HT-29 (cell line): ENCODE measurements at regions not wholly inside any gene's neighbourhood (a gene's known extent, or its start where the extent isn't known, plus 50 kb on each side); places are given as distances from the start of the nearest gene placed in this dataset.
"Not testable (repeated sequence)": the region's sequence is repeated elsewhere in the genome, so short reads cannot be mapped to it uniquely, and the experiment has no call there.

ENCODE experiments used
- DNase-seq: peaks from one replicate; pipeline ENCODE4 v3.0.0-alpha.2; 2015; ENCODE audit warnings: low spot score

DNA sequence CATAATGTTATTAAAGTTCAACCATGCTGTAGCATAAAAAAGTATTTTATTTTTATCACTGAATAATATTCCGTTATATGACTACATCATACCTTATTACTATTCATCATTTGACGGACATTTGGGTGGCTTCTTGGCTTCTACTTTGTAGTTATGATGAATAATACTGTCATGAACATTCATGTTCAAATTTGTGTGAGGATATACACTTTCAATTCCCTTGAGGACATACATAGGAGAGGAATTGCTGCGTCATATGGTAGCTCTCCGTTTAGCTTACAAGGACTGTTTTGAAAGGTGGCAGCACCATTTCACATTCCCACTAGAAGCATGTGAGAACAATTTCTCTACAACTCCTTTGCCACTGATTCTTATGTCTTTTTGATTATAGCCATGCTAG, 910.8 kb upstream of the MIR17HG start:
- no peak for DNase-seq

DNA sequence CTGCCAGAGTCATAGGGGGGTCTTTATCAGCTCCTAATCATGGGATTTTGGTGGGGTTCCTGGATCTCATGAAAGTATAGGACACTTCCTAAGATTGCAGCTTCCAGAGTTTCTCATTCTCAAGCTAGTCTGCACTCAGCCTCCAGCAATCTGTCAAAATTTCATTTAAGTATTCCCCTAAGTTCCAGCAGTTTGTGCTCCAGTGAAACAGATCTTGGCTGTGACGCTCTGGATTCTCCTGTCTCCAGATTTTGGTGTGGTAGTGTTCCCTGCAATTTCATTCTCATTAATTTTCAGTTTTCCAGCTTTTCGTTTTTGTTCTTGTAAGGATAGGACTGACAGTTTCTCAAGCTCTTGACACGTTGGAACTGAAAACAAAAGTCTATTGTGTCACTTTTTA, 908.9 kb upstream of the MIR17HG start:
- DNase-seq, result no peak

DNA sequence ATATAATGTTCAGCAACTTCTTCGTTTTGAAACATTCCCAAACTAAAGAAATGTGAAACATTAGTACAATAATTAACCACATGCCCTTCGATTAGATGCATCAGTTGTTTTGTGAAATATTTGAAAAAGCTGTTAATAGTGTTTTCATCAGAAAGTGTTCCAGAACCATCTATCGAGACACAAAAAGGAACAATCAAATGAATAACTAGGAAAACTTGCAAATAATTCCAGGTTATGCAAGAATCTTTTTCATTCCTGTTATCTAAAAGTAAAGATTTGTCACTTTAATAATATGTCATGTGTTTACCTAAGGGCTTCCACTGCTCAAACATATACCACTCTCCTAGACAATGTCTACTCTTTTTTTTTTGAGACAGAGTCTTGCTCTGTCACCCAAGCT, 904.2 kb upstream of the MIR17HG start:
- DNase-seq, result no peak

DNA sequence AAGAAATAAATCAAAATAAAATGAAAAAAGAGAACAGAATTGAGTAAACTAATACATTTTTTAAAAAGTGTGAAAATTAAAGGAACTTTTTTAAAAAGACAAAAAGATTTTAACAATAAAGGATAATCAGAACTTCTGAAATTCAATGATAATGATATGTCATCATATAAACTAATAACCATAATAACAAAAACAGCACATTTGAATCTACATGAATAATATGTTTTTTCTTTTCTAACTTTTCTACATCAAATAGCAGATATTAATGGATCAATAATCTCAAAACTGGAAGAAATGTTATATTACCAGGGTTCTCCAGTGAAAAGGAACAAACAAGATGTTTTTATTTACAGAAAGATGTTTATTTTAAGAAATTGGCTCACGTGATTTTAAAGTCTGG, 903.3 kb upstream of the MIR17HG start:
- no peak for DNase-seq

DNA sequence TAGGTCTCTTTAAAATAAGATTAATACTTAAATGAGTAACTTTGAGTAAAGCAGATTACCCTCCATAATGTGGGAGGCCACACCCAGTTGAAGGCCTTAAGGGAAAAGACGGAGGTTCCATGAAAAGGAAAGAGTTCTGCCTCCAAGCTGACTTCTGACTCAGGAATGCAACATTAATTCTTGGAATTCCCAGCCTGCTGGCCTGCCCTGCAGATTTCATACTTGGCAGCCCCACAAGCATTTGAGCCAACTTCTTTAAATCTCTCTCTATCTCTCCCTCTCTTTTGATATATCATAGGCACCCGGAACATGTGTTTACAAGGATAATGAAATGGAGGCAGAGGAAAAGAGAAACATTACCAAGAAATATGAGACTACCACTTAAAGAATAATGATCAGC, 902.3 kb upstream of the MIR17HG start:
- no peak for DNase-seq

DNA sequence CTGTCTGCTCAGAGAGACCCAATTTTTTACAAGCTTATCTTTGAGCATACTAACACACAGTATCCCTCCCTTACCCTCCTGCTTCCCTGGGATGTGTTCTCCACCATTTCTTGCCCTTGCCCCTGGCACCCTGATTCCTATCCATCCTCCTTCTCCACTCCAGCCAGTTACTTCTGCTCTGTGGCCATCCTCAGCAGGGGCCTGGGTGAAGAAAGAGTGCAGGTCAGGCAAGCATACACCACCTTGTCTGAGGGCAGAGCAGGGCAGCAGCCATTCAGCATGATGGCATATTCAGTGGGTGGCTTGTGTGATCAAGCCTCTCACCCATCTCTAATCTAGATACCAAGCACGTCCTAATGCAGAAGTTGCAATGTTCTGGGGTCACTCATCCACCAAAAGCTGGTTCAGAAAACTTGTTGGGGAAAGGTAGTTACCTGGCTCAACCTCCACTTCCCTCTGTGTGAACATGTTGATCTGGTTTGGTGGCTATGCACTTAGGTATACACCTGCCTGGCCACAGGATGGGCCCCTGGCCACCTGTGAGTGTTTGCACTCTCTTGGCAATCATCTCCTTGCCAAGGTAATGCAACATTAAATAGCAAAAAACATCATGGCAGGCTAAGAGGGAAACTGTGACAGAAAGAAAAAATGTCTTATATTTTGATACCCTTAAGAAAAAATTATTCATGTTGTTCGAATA, 900.3 kb upstream of the MIR17HG start:
- no peak for DNase-seq

DNA sequence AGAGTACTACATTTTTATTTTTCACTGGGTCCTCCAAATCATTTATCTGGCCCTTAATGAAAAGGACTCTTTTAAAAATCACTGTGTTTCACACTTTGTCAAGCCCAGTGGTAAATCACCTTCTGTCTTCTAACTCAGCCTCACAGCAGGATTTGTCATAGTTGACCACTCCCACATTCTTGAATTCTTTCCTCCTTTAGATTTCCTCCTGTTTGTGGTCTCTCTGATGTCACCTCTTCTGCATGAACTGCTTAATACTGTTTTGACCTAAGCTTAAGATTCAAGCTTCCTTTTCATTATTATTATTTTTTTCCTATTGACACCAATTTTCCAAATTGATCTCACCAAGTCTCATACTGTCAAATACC, 899.8 kb upstream of the MIR17HG start:
- no peak for DNase-seq

DNA sequence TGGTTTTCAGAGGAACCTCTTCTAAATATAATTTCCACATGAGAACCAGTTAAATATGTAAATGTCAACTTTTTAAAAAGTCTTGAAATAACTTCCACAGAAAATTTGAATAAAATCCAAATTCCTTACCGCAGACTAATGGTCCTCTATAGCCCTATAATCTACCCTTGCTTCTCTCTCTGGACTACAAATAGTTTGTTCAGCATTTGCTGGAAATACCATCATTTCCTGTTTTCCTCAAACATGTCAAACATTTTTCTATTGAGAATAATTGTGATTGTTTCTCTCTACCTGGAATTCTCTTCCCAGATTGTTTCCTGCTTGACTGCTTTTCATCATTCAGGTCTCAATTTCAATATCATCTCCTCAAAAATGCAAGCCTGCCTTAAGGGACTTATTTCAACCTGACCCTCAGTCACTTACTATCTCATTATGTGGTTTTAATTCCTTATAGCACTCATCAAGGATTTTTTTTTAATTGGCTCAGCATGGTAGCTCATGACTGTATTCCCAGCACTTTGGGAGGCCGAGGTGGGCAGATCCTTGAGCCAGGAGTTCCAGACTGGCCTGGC, 898.9 kb upstream of the MIR17HG start:
- no peak for DNase-seq

DNA sequence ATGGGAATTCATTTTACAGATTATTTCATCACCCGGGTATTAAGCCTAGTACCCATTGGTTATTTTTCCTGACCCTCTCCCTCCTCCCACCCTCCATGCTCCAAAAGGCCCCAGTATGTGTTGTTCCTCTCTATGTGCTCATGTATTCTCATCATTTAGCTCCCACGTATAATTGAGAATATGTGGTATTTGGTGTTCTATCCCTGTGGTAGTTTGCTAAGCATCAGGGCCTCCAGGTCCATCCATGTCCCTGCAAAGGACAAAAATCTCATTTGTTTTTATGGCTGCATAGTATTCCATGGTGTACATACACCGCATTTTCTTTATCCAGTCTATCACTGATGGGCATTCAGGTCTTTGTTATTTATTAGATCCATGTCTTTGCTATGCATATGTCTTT, 894.1 kb upstream of the MIR17HG start:
- DNase-seq, result no peak

DNA sequence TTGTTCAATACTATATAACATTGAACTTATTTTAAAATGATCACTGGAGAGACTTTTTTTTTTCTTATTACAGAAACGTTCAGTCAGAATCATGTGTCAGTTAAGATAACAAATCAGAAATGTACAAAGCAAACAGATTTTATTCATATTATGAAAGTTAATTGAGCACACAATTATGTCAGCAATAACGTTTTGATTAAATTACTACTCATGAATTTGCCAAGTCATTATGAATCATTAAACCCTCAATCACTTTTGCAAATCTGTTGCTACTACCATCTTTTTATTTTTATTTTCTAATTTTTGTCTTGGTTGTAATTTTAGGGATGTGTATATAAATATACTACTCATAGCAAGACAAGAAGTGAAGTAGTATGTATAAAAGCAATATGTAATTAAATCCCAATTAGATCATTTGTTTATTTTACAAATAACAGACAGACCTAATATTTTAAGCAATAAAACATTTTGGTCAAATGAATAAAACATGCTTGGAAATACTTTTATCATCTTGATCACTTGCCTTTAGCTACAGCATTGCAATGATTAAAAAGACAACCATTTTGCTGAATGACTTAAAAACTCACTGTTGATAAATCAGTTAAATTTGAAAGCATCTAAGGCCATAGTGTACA, 893.4 kb upstream of the MIR17HG start:
- no peak for DNase-seq

DNA sequence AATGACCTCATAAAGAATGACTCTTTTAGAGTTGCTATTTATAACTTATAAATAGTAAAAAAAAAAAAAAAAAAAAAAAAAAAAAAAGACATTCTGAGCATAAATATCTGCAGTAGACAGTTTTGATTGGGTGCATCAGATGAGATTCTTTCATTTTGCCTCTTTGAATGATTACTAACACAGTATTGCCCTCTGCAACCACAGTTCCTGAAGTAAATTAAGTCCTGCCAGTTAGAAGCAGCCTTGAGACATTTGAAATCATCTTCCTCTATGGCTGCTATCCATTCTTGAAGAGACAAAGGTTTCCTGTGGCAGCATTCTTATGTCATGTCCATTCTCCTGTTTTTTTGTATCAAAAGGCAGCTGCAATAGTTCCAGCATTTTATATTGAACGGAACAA, 892.4 kb upstream of the MIR17HG start:
- no peak for DNase-seq

DNA sequence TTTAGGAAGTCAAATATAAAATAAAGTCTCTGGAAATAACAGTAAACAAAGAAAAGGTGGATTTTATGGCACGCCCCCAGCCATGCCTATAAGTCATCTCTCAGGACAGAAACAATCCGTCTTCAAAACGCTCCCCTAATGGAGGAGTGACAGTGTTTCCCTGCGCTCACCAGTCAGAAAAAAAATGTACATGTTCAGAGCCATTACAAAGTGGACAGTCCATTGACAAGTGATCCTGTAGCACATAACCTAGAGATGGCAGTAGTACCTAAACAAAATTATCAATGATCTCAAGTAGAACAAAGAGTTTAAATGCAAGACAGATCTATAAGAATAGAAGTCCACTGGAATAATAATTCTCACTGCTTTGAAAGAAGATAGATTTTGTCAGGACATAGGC, 891.7 kb upstream of the MIR17HG start:
- no peak for DNase-seq

DNA sequence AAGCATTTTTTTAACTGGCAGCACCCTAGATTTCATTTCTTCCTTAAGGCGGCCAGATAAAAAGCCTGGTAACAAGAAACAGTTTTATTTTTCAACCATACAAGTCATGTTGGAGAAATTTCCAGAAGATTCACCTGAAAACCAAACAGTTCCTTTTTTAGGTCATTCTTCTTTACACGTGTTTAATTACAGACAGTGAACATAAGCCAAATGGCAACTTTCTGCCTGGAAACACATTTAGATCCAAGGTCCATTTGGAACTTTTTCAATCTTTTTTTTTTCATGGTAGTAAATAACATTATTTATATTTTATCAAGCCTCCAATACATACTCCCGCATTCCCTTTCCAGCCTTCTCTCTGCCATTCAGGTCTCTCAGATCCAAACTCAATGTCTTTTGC, 886.1 kb upstream of the MIR17HG start:
- no peak for DNase-seq

DNA sequence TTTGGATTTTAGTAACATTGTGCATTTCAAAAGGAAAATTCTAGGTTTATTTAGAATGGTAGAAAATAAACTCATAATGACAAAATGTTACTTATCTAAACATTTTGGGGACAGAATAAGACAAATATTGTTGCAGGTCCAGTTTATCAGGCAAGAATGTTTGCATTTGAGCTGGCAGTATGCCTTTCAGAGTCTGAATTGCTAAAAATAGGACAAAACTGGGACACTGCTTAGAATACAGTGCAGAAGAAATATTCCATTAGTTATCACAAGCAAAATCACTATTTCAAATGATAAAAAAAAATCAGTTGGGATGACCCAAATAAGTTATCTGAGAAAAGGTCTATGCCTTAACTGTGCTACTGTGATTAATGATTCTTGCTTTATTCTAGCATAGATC, 870.3 kb upstream of the MIR17HG start:
- no peak for DNase-seq

DNA sequence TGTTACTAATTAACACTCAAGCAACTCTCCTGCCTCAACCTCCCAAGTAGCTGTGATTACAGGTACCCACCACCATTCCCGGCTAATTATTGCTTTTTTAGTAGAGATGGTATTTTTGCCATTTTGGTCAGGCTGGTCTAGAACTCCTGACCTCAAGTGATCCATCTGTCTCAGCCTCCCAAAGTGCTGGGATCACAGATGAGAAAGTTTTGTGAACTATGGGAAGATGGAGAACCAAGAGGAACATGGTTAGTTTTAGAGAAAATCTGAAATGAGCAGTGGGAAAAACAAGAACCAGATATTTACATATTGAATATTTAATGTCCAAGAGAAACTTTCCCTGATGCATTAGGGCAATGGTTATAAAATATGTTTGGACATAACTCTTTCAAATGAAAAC, 863.6 kb upstream of the MIR17HG start:
- DNase-seq, result no peak

DNA sequence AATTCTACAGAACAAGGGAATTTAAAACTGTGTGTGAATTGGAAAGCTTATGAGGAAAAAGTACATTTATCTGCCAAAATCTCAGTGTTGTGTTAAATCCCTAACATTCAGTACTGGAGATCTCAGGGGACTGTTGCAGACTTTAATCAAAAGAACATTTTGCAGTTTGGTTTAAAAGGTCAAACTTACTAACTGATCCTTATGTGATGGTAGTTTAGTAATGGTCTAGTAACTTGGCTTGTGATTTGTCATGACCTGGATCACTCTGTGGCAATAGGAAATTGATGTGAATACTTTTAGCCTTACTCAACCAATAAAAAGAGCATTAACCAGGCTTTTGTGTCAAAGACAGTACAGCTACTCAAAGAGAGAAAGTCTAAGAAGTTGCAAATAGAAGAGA, 862.1 kb upstream of the MIR17HG start:
- no peak for DNase-seq

DNA sequence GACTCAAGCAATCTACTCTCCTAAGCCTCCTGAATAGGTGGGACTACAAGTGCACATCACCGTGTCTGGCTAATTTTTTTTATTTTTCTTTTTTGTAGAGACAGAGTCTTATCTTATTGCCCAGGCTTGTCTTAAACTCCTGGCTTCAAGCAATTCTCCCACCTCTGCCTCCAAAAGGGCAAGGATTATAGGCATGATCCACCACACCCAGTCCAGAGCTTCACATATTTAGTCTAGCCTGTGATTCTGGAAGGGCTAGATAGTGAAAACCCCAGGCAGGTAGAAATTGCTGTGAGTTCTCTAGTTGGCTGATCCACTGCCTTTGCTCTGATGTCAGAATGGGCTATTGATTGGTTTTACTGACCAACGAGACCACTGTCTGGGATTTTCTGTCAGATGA, 854.6 kb upstream of the MIR17HG start:
- DNase-seq, result no peak

DNA sequence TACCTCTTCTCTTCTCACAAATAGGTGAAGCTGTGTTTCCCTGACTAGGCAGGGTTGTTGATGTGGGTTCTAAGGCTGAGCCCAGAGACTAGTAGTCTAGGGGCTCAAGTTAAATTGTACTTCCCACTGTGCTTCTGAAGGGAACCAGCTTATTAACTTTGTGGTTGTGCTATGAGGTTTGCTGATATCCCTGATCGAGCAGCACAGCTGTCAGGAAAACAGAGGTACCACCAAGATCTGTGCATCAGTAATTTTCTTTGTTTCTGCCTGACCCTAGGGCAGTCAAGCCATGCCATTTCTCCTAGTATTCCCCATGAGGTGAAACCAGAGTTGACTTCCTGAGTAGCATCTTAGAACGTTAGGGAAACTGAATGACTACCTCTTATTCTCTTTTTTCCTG, 853.8 kb upstream of the MIR17HG start:
- DNase-seq, result no peak

DNA sequence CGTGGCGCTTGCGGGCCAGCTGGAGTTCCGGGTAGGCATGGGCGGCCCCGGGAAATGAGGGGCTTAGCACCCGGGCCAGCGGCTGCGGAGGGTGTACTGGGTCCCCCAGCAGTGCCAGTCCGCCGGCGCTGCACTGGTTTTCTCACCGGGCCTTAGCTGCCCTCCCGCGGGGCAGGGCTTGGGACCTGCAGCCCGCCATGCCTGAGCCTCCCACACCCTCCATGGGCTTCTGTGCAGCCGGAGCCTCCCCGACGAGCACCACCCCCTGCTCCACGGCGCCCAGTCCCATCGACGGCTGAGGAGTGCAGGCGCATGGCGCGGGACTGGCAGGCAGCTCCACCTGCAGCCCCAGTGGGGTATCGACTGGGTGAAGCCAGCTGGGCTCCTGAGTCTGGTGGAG, 852.6 kb upstream of the MIR17HG start:
- DNase-seq, result not testable (repeated sequence)

DNA sequence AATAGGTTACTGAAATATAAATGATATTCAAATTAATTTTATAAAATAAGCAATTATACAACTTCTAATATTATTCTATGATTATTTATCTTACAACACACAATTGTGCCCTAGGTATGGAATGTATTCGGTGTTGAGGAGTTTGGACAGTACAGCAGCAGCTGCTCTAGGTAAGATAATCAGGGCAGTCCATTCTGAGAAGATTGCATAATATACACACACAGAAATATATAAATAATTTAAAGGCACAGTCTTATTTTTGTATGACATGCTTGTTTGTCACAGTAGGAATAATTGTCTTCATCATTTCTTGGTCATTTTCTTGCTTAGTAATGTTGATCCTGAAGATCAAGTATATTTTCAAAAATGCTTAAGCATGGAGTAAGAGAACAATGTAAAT, 849.4 kb upstream of the MIR17HG start:
- no peak for DNase-seq

DNA sequence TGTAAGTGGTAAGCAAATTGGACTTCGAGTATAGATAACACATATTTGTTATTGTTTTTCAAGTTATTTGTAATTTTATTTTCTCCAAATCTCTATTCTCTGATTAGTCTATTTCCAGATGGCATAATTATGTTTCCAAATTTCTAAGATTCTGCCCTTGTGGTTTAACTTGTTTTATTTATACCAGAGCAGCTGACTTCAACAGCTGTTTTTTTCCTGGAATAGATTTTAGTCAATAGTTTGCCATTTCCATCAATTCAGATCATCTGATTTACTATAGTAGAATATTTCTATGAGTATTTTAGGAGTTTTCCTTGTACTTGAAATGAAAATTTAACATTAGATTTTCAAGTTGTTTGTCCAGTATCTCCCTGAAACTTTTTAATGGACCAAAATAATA, 848.7 kb upstream of the MIR17HG start:
- no peak for DNase-seq

DNA sequence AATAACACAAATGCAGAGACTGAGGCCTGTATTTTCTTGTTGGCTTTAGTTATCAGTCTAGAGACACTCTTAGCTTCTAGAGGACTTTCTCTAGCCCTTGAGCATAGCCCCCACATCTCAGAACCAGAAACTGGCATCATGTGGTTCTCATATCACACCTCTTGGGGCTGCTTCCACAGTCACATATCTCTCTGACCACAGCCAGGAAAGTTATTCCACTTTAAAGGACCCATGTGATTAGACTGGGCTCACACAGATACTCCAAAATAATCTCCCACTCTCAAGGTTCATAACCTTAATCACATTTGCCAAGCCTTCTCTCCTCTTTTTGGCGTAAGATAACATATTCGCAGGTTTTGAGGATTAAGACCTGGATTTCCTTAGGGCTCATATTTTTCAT, 846.9 kb upstream of the MIR17HG start:
- no peak for DNase-seq

DNA sequence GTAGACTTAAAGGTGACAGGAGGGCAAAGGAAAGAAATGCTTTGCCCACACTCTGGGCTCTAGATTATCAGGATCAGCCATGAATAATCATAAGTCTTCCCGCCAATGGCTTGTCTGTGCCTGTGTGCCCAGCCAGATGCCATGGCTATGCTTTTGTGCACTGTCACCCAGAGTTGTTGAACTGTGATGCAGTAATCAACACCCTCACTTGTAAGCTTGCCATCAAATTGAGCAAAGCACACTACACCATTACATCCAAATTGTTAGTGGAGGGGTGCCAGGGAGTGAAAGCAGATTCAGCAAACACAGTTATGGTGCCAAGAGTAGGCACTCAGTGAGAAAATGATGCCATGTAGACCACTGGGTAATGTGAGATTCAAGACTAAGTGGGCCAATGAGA, 845.3 kb upstream of the MIR17HG start:
- DNase-seq, result no peak

DNA sequence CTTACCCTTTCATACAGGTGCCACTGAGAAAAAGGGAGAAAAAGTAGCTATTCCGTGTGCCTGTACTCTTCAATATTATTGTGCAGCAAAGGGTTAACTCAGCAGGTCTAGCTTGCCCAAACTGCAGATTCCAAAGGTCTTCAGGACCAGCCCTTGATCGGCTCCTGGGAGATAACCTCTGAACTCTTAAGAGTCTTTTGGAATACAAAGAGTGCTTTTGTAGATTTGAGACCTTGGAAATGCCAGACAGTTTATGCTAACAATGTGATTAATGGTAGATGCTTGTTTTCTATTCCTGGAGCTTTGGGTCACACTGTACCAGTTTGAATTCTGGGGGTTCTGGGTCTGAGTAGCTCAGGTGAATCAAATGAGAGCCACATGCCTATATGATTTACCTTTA, 844.7 kb upstream of the MIR17HG start:
- DNase-seq, result no peak
